Skeletal muscle satellite cell (primary cell): ENCODE measurements at regions not wholly inside any gene's neighbourhood (a gene's known extent, or its start where the extent isn't known, plus 50 kb on each side); places are given as distances from the start of the nearest gene placed in this dataset.
"Not testable (repeated sequence)": the region's sequence is repeated elsewhere in the genome, so short reads cannot be mapped to it uniquely, and the experiment has no call there.

ENCODE experiments used
- H3K27me3 ChIP-seq: 2 replicates; pipeline ENCODE4 v1.7.0; 2013; ENCODE audit warnings: low read length; ENCODE audit not compliant: control insufficient read depth, insufficient read depth
- H3K36me3 ChIP-seq: 2 replicates; pipeline ENCODE4 v1.7.0; 2013; ENCODE audit warnings: mild to moderate bottlenecking, control low read depth, low read length; ENCODE audit not compliant: insufficient read depth
- H3K4me1 ChIP-seq: 2 replicates; pipeline ENCODE4 v1.7.0; 2013; ENCODE audit warnings: low read length; ENCODE audit not compliant: control insufficient read depth, insufficient read depth
- H3K4me2 ChIP-seq: 2 replicates; pipeline ENCODE4 v1.7.0; 2013; ENCODE audit warnings: mild to moderate bottlenecking, low read length
- H3K4me3 ChIP-seq: 2 replicates; pipeline ENCODE4 v1.7.0; 2013; ENCODE audit warnings: low read length
- H3K9ac ChIP-seq: 2 replicates; pipeline ENCODE4 v1.7.0; 2013; ENCODE audit warnings: mild to moderate bottlenecking, low read depth, low read length, moderate library complexity
- H3K9me3 ChIP-seq: replicated peaks from 2 replicates; pipeline ENCODE4 v1.7.0; 2013; ENCODE audit warnings: mild to moderate bottlenecking, control low read depth, low read length

GRCh38 chr15:63447017-63447676, 57.2 kb upstream of the USP3 start:
- Histone ChIP-seq H3K36me3 (no peaks in the 10 kb centered on the region), H3K4me3 (no peak overlapping the region), H3K27me3 (peaks cover 30% of the 10 kb centered on the region), H3K4me1 (no peaks in the 10 kb centered on the region), H3K9ac (no peak overlapping the region), H3K4me2 (no peak overlapping the region), H3K9me3 (no peaks in the 10 kb centered on the region)

GRCh38 chr15:63448266-63448665, 56.1 kb upstream of the USP3 start:
- H3K4me3 ChIP-seq: no peak overlapping the region
- no peaks in the 10 kb centered on the region for H3K9me3 ChIP-seq
- H3K9ac ChIP-seq: no peak overlapping the region
- no peak overlapping the region for H3K4me2 ChIP-seq
- H3K27me3 ChIP-seq: peaks cover 25% of the 10 kb centered on the region
- no peaks in the 10 kb centered on the region for H3K36me3 ChIP-seq
- H3K4me1 ChIP-seq: no peaks in the 10 kb centered on the region

GRCh38 chr15:63448872-63449555, 55.4 kb upstream of the USP3 start:
- H3K9me3 ChIP-seq, H3K36me3 ChIP-seq, H3K9ac ChIP-seq, H3K4me3 ChIP-seq, H3K4me1 ChIP-seq, H3K4me2 ChIP-seq: not testable (repeated sequence)
- H3K27me3 ChIP-seq: peaks cover 21% of the 10 kb centered on the region

GRCh38 chr15:63449731-63450130, 54.7 kb upstream of the USP3 start:
- no peak overlapping the region for H3K4me2 ChIP-seq
- no peak overlapping the region for H3K4me3 ChIP-seq
- no peak overlapping the region for H3K9ac ChIP-seq
- no peaks in the 10 kb centered on the region for H3K4me1 ChIP-seq
- no peaks in the 10 kb centered on the region for H3K9me3 ChIP-seq
- H3K36me3 ChIP-seq: no peaks in the 10 kb centered on the region
- peaks cover 15% of the 10 kb centered on the region for H3K27me3 ChIP-seq

- Histone ChIP-seq H3K9ac (no peak overlapping the region), H3K27me3 (peaks cover 10% of the 10 kb centered on the region), H3K4me1 (no peaks in the 10 kb centered on the region), H3K36me3 (no peaks in the 10 kb centered on the region), H3K4me2 (no peak overlapping the region), H3K4me3 (no peak overlapping the region), H3K9me3 (no peaks in the 10 kb centered on the region)
These were observed 53.5 kb upstream of the USP3 start for GRCh38 chr15:63450884-63451225.

- no peaks in the 10 kb centered on the region for H3K36me3 ChIP-seq
- no peak overlapping the region for H3K4me3 ChIP-seq
- peaks cover under 1% of the 10 kb centered on the region for H3K27me3 ChIP-seq
- no peaks in the 10 kb centered on the region for H3K4me1 ChIP-seq
- no peaks in the 10 kb centered on the region for H3K9me3 ChIP-seq
- no peak overlapping the region for H3K9ac ChIP-seq
- no peak overlapping the region for H3K4me2 ChIP-seq
These were observed 52.6 kb upstream of the USP3 start for GRCh38 chr15:63451671-63452315.

GRCh38 chr15:63452552-63453136, 51.7 kb upstream of the USP3 start:
- Histone ChIP-seq H3K4me1 (no peaks in the 10 kb centered on the region), H3K9ac (no peak overlapping the region), H3K9me3 (no peaks in the 10 kb centered on the region), H3K36me3 (no peaks in the 10 kb centered on the region), H3K27me3 (no peaks in the 10 kb centered on the region), H3K4me2 (no peak overlapping the region), H3K4me3 (no peak overlapping the region)

- H3K36me3 ChIP-seq: no peaks in the 10 kb centered on the region
- no peak overlapping the region for H3K4me3 ChIP-seq
- H3K27me3 ChIP-seq: no peaks in the 10 kb centered on the region
- no peaks in the 10 kb centered on the region for H3K9me3 ChIP-seq
- H3K4me1 ChIP-seq: no peaks in the 10 kb centered on the region
- no peak overlapping the region for H3K4me2 ChIP-seq
- H3K9ac ChIP-seq: no peak overlapping the region
These were observed 51.0 kb upstream of the USP3 start for GRCh38 chr15:63453186-63453905.

GRCh38 chr15:63454503-63455211, 49.7 kb upstream of the USP3 start:
- no peaks in the 10 kb centered on the region for H3K27me3 ChIP-seq
- no peaks in the 10 kb centered on the region for H3K4me1 ChIP-seq
- H3K4me3 ChIP-seq: no peak overlapping the region
- H3K36me3 ChIP-seq: no peaks in the 10 kb centered on the region
- no peak overlapping the region for H3K9ac ChIP-seq
- H3K9me3 ChIP-seq: no peaks in the 10 kb centered on the region
- H3K4me2 ChIP-seq: no peak overlapping the region
